ENCODE measurements at regions not wholly inside any gene's neighbourhood (a gene's known extent, or its start where the extent isn't known, plus 50 kb on each side); places are given as distances from the start of the nearest gene placed in this dataset.

GRCh38 chr5:8033261-8033660, 164.3 kb downstream of the MTRR start:
- no peak for DNase-seq (ENCODE audit: low read depth)
- no peak for TF ChIP-seq CTCF (IDR thresholded peaks at IDR 0.05; ENCODE audit: control insufficient read depth, insufficient read depth, low read depth, low read length, missing control alignments)
- H3K4me3 ChIP-seq (ENCODE audit: control insufficient read depth, low read depth, low read length), result no peak overlapping the region

- no peak for TF ChIP-seq CTCF (IDR thresholded peaks at IDR 0.05; ENCODE audit: control insufficient read depth, insufficient read depth, low read depth, low read length, missing control alignments)
- no peak for DNase-seq (ENCODE audit: low read depth)
- no peak overlapping the region for H3K4me3 ChIP-seq (ENCODE audit: control insufficient read depth, low read depth, low read length)
Observed at GRCh38 chr5:8034852-8035251, 165.9 kb downstream of the MTRR start.

- no peak overlapping the region for H3K4me3 ChIP-seq (ENCODE audit: control insufficient read depth, low read depth, low read length)
- DNase-seq (ENCODE audit: low read depth), result no peak
- no peak for TF ChIP-seq CTCF (IDR thresholded peaks at IDR 0.05; ENCODE audit: control insufficient read depth, insufficient read depth, low read depth, low read length, missing control alignments)
Observed at GRCh38 chr5:8048920-8049319, 180.0 kb downstream of the MTRR start.

GRCh38 chr5:8050616-8051175, 181.7 kb downstream of the MTRR start:
- no peak overlapping the region for H3K4me3 ChIP-seq (ENCODE audit: control insufficient read depth, low read depth, low read length)
- no peak for TF ChIP-seq CTCF (IDR thresholded peaks at IDR 0.05; ENCODE audit: control insufficient read depth, insufficient read depth, low read depth, low read length, missing control alignments)
- DNase-seq (ENCODE audit: low read depth), result no peak

- DNase-seq (ENCODE audit: low read depth), result no peak
- no peak for TF ChIP-seq CTCF (IDR thresholded peaks at IDR 0.05; ENCODE audit: control insufficient read depth, insufficient read depth, low read depth, low read length, missing control alignments)
- H3K4me3 ChIP-seq (ENCODE audit: control insufficient read depth, low read depth, low read length), result no peak overlapping the region
Observed at GRCh38 chr5:8053270-8053669, 184.3 kb downstream of the MTRR start.

- DNase-seq (ENCODE audit: low read depth), result no peak
- H3K4me3 ChIP-seq (ENCODE audit: control insufficient read depth, low read depth, low read length), result no peak overlapping the region
- no peak for TF ChIP-seq CTCF (IDR thresholded peaks at IDR 0.05; ENCODE audit: control insufficient read depth, insufficient read depth, low read depth, low read length, missing control alignments)
Observed at GRCh38 chr5:8057769-8058168, 188.8 kb downstream of the MTRR start.
